ENCODE measurements at regions not wholly inside any gene's neighbourhood (a gene's known extent, or its start where the extent isn't known, plus 50 kb on each side); places are given as distances from the start of the nearest gene placed in this dataset.
"Not testable (repeated sequence)": the region's sequence is repeated elsewhere in the genome, so short reads cannot be mapped to it uniquely, and the experiment has no call there.

- not testable (repeated sequence) for DNase-seq
These were observed 192.4 kb downstream of the TMEM121 start for GRCh38 chr14:105718787-105719186.

DNA sequence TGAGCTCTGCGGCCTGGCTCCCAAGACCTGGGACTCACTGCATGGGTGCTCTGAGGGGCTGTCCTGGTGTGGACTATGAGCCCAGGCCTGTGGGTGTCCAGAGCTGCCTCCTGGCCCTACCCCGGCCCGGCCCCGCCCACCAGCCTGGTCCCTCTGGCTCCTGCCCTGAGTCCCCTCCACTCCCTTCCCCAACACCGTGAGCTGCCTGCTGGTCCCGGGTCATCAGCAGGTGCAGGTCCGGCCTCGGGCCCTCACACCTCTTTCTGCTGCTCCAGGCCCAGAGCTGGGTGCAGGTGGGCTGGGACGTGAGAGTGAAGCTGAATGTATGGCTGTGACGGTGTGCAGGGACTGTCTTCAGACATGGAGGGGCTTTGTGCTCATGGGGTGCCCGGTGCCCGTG is 193.7 kb downstream of the TMEM121 start:
- DNase-seq = not testable (repeated sequence)

GRCh38 chr14:105720852-105721601 is 194.6 kb downstream of the TMEM121 start:
- DNase-seq = not testable (repeated sequence)

- not testable (repeated sequence) for DNase-seq
These were observed 195.2 kb downstream of the TMEM121 start for GRCh38 chr14:105721602-105721970.

DNA sequence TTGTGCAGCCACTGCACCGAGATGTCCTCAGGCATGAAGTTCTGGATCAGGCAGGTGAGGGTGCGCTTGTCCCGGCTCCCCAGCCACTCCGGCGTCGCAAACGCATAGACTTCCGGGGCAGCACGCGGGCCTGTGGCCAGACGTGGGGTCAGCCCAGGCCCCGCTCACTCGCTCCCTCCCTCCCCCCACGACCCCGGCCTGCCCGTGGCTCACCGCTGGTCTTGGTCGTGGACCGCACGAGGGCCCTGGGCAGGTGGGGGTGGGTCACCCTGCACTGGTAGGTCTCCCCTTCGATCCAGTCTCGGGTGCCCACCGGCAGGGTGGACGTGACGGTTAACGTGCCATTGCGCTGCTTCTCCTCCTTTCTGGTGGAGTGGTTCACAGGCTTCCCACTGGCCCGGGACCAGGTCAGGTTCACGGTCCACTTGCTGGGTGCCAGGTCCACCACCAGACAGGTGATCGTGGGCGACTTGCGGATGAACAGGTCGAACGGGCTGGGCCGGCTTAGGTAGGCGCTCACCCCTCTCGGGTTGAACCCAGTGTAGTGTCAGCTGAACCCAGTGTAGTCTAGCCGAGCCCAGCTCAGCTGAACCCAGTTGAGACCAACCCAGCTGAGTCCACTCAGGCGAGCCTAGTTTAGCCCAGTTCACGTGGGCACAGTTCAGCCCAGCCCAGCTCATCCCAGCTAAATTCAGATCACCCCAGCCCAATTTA is 195.8 kb downstream of the TMEM121 start:
- not testable (repeated sequence) for DNase-seq

GRCh38 chr14:105723271-105723670 is 196.9 kb downstream of the TMEM121 start:
- DNase-seq = not testable (repeated sequence)

GRCh38 chr14:105723776-105724175 is 197.4 kb downstream of the TMEM121 start:
- not testable (repeated sequence) for DNase-seq

DNA sequence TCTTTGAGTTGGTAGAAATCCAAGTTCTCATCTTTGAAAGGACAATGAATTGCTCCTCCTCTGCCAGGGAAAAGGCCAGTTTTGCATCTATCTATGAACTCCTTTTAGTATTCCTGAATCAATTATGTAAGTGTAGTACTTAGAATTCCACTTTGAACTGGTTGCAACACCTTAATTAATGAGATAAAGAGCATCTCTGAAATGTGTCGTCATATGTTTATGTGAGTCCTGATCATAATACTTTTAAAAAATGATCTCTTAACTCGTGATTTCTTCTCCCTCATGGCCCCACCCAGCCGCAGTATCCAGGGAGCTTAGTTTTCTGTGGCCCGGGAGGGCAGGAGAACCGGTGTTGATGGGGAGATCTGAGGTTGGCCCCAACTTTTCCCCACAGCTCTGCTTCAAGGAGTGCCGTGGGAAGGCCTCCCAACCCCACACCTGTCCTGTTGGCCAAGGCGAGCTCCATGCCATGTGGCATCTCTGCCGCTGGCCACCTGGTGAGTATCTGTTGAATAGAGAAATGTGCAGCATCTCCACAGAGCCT is 203.5 kb downstream of the TMEM121 start:
- not testable (repeated sequence) for DNase-seq

DNA sequence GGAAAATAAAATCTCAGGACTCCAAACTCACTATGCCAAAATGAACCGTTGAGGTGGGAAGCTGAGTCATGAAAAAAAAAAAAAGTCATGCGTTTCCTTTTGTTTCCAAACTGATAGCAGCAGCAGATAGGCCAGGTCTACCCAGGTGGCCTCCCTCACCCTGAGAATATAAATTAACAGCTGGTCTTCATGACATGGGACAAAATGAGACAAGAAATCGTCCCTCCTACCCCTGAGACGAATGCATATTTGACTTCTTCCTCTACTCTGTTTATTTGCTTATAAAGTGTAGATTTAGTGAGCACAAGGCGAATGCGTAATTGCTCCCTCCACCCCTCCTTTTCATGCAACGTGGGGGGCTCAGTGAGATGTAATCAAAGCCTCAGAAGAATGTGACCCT is 204.3 kb downstream of the TMEM121 start:
- DNase-seq = not testable (repeated sequence)

DNA sequence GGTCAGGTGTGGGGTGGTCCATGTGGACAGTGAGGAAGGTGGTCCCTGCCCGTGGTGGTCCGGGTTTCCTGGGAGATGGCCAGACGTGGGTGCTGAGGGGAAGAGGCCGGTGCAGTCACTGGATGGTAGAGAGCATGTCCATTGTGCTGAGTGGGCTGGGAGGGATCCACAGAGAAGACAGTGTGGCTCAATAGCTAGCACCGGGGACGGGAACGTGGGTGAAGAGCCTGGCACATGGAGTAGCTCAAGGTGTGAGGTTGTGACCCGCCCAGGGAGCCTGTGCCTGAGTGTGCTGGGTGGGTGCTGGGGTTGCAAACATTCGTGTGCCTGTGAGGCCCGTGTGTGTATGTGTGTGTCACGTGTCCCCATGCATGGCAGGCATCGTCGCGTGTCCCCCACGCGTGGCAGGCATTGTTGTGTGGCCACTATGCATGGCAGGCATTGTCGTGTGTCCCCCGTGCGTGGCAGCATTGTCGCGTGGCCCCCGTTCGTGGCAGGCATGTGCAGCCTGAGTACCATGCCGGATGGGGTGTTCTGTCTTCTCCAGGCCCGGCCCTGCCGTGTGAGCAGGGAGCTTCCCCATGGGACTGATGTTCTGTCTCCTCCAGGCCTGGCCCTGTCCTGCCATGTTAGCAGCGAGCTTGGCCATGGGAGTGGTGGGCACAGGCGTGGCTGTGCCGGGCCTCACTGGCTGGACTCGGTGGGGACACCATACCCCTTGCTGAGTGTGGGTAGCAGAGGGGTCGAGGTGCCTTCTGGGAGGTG is 205.0 kb downstream of the TMEM121 start:
- not testable (repeated sequence) for DNase-seq

DNA sequence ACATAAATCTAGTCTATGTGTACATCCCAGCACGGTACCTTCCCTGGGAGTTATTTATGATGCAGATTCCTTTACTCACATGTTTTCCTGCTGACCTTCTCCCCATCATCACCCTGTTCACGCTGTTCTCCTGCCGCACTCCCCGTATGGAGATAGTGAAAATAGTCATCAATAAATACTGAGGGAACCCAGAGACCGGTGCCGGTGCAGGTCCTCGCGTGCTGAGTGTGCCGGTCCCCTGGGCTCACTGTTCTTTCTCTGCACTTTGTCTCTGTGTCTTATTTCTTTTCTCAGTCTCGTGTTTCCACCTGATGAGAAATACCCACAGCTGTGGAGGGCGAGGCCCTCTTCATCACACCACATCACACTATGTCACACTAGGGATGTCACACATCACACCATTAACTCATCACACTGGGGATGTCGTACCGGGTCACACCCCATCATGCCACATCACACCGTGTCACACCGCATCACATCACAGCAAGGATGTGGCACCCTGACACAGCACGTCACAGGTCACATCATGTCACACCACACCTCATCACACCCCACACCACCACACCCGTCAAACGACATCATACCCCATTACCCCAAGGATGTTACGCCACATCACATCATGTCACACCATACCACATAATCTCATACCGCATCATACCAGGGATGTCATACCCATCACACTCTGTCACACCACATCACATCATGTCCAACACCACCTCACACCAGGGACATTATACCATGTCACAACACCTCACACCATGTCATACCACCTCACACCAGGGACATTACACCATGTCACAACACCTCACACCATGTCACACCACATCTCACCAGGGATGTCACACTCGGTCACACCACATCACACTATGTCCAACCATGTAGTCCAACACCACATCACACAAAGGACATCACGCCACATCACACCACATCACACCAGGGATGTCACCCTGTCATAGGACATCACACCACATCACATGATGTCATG is 207.0 kb downstream of the TMEM121 start:
- no peak for DNase-seq

DNA sequence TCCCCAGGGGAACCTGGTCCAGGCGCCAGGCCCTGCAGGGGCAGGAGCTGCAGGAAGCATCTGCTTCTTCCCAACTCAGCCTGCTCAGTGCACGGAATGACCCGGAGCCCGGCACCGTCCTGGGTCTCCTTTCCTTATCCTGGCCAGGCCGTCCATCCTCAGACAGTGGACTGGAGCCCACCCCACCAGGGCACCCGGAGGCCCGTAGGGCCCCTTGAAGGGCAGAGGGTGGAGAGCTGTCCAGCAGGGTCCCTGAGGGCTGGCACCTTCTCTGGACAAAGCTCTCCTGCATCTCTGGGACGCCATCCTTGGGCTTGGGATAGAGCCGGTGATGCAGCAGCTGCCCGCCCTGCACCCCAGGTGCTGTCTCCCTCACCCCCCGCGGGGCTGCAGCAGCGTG is 207.9 kb downstream of the TMEM121 start:
- not testable (repeated sequence) for DNase-seq

DNA sequence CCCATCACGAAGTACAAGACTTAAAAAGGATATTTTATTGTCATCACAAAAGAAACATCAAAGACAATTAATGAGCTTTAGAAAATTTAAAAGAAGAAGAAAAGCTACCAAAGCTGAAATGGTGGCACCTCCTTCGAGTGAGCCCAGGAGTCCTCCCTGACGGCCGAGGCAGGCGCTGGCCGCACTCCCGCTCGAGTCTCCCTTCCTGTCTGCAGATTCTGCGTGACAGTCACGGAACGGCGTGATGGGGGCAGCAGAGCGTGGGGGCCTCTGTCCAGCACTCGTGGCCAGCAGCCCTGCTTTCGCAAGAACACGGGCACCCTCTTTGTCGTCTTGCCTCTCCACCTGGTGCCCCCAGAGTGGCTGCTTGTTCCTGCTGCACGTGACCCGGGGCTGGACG is 209.9 kb downstream of the TMEM121 start:
- not testable (repeated sequence) for DNase-seq

- no peak for DNase-seq
These were observed 211.3 kb downstream of the TMEM121 start for GRCh38 chr14:105737504-105738246.

DNA sequence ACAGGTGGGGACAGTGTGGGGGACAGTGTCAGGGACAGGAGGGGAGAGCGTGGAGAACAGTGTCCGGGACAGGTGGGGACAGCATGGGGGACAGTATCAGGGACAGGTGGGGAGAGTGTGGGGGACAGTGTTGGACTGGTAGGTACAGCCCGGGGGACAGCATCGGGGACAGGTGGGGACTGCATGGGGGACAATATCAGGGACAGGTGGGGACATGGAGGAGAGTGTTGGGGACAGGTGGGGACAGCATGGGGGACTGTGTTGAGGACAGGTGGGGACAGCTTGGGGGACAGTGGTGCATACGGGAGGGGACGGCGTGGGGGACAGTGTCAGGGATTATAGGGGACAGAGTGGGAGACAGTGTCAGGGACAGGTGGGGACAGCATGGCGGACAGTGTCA is 212.3 kb downstream of the TMEM121 start:
- no peak for DNase-seq

- DNase-seq = no peak
These were observed 213.1 kb downstream of the TMEM121 start for GRCh38 chr14:105739331-105740102.

DNA sequence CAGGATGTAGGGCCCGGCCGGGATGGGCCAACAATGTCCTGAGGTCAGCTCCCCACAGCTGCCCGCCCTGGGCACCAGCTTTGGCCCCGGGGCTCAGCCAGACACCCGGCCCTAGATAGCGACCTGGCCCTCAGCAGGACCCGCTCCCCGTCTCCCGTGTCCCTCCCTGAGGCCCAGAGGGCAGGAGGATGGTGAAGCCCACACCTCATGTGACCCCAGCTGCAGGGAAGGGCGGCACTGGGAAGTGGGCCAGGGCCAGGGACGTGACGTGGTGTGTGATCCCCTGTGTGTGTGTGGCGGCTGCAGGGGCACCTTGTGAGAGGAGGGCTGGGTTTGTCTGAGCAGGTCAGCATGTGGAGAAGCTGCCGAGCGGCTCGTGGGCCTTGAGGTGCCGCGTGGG is 213.9 kb downstream of the TMEM121 start:
- not testable (repeated sequence) for DNase-seq

DNA sequence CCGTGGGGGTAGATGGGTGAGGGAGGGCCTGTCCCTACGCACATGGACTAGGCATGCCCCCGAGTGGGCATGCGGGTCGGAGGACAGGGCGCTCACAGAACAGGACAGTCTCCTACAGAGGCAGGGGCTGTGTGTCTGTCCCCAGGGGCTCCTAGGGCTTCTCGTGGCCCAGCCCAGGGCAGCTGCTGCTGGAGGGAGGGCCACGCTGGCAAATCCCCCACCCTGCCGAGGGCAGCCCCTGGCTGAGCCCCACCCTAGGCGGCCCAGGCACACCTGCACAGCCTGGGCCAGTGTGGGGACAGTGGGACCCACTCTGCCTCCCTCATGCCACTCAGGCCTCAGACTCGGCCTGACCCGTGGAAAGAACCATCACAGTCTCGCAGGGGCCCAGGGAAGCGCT is 214.6 kb downstream of the TMEM121 start:
- DNase-seq = not testable (repeated sequence)

DNA sequence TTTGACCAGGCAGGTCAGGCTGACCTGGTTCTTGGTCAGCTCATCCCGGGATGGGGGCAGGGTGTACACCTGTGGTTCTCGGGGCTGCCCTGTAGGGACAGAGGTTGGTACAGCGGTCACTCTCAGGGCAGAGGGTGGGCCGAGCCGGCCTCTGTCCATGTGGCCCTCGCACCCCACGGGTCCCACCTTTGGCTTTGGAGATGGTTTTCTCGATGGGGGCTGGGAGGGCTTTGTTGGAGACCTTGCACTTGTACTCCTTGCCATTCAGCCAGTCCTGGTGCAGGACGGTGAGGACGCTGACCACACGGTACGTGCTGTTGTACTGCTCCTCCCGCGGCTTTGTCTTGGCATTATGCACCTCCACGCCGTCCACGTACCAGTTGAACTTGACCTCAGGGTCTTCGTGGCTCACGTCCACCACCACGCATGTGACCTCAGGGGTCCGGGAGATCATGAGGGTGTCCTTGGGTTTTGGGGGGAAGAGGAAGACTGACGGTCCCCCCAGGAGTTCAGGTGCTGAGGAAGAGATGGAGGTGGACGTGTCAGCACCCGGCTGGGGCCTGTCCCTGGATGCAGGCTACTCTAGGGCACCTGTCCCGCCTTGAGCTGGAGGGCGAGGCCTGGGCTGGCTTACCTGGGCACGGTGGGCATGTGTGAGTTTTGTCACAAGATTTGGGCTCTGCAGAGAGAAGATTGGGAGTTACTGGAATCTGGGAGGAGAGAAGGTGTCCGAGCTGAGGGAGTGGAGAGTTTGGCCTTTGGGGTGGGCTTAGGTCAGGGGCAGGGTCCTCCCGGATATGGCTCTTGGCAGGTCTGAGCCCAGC is 215.5 kb downstream of the TMEM121 start:
- DNase-seq = not testable (repeated sequence)

GRCh38 chr14:105742531-105742848 is 216.1 kb downstream of the TMEM121 start:
- no peak for DNase-seq
